ENCODE measurements at regions not wholly inside any gene's neighbourhood (a gene's known extent, or its start where the extent isn't known, plus 50 kb on each side); places are given as distances from the start of the nearest gene placed in this dataset.

- Histone ChIP-seq H3K27ac (ENCODE audit: low read depth in 1 of 2, low read length in 2 of 2) (no peak overlapping the region), H3K27me3 (ENCODE audit: control insufficient read depth in 4 of 4, insufficient read depth in 4 of 4, low read length in 3 of 4) (no peaks in the 10 kb centered on the region), H3K9me3 (ENCODE audit: control insufficient read depth in 4 of 4, low read length in 3 of 4) (no peaks in the 10 kb centered on the region), H3K36me3 (ENCODE audit: control insufficient read depth in 4 of 4, insufficient read depth in 3 of 4, low read depth in 1 of 4, low read length in 3 of 4) (no peaks in the 10 kb centered on the region), H3K4me3 (ENCODE audit: low read depth in 1 of 3, low read length in 3 of 3) (no peak overlapping the region), H3K4me1 (ENCODE audit: control insufficient read depth in 4 of 4, insufficient read depth in 4 of 4, low read length in 3 of 4) (no peaks in the 10 kb centered on the region), H3K9ac (ENCODE audit: low read depth in 1 of 2, low read length in 2 of 2) (no peak overlapping the region)
- WGBS, result 75% methylated on average over 7 of the region's 7 CpGs
- TF ChIP-seq FOXA2 (IDR thresholded peaks at IDR 0.05), result no peak
- no peak for TF ChIP-seq RAD21 (IDR thresholded peaks at IDR 0.05)
- no peak for TF ChIP-seq CTCF (IDR thresholded peaks at IDR 0.05; ENCODE audit: low read depth, low read length, missing input control)
- TF ChIP-seq EGR1 (IDR thresholded peaks at IDR 0.05; ENCODE audit: low read depth in 2 of 2), result no peak
- no peak for TF ChIP-seq ZBTB33 (IDR thresholded peaks at IDR 0.05)
- no peak for TF ChIP-seq HNF4A (conservative IDR thresholded peaks at IDR 0.05)
- TF ChIP-seq ATF3 (IDR thresholded peaks at IDR 0.05), result no peak
- no peak for TF ChIP-seq NR2F2 (IDR thresholded peaks at IDR 0.05)
- TF ChIP-seq YY1 (IDR thresholded peaks at IDR 0.05), result no peak
- no peak for TF ChIP-seq JUND (IDR thresholded peaks at IDR 0.05)
- no peak for TF ChIP-seq MAX (IDR thresholded peaks at IDR 0.05)
- TF ChIP-seq GABPA (IDR thresholded peaks at IDR 0.05 in 1 of 2, conservative IDR thresholded peaks at IDR 0.05 in 1 of 2), result no peak
- TF ChIP-seq RXRA (IDR thresholded peaks at IDR 0.05), result no peak
- no peak for TF ChIP-seq SP1 (IDR thresholded peaks at IDR 0.05)
- no peak for TF ChIP-seq HNF4G (IDR thresholded peaks at IDR 0.05)
- no peak for TF ChIP-seq FOXA1 (IDR thresholded peaks at IDR 0.05)
- TF ChIP-seq REST (IDR thresholded peaks at IDR 0.05), result no peak
- no peak for TF ChIP-seq TAF1 (conservative IDR thresholded peaks at IDR 0.05)
- DNase-seq (ENCODE audit: low spot score), result no peak
Measured at GRCh38 chr1:29963946-29964345, 727.6 kb downstream of the PTPRU start.
